PC-9 (cell line): ENCODE measurements at regions not wholly inside any gene's neighbourhood (a gene's known extent, or its start where the extent isn't known, plus 50 kb on each side); places are given as distances from the start of the nearest gene placed in this dataset.

Source experiments
- BruUV-seq: library from RNA; stranded (reverse); fragments of 400-500 nt; replicated peaks from 2 replicates; lab custom pipeline; 2021; lab: Mats Ljungman, UMichigan
- CTCF ChIA-PET: fragments of 300-600 bp; sonication (Branson Sonifier 250); formaldehyde crosslinking; loops from one replicate; lab custom pipeline; 2022; ENCODE audit warnings: antibody characterized with exemption; lab: Charles Lee
- POLR2A ChIA-PET: fragments of 300-600 bp; sonication (Branson Sonifier 250); formaldehyde crosslinking; loops from one replicate; lab custom pipeline; 2022; ENCODE audit warnings: antibody characterized with exemption; ENCODE audit not compliant: unreplicated experiment; lab: Charles Lee
- DNase-seq, 2 experiments: peaks; one replicate each; pipeline versions ENCODE4 v3.0.0 to v3.0.0-alpha.2; 2015 to 2022; ENCODE audit warnings: mixed read lengths in 1 of 2
- H2AFZ ChIP-seq: fragments of 200-600 bp; sonication (generic); 2 replicates; pipeline ENCODE4 v1.8.1; 2017; ENCODE audit warnings: antibody characterized with exemption
- H3F3A ChIP-seq: fragments of 200-600 bp; sonication (generic); 2 replicates; pipeline ENCODE4 v1.8.1; 2017; ENCODE audit warnings: antibody characterized with exemption, mild to moderate bottlenecking, low read depth; ENCODE audit not compliant: insufficient read depth
- H3K27ac ChIP-seq: fragments of 200-600 bp; sonication (generic); 2 replicates; pipeline ENCODE4 v1.6.1; 2016; ENCODE audit warnings: mixed run types
- H3K27me3 ChIP-seq: fragments of 200-600 bp; sonication (generic); 2 replicates; pipeline ENCODE4 v1.6.1; 2016; ENCODE audit warnings: low read depth, mixed run types; ENCODE audit not compliant: insufficient read depth
- H3K36me3 ChIP-seq: fragments of 200-600 bp; sonication (generic); 2 replicates; pipeline ENCODE4 v1.6.1; 2016; ENCODE audit warnings: low read depth, mixed run types
- H3K4me1 ChIP-seq: fragments of 200-600 bp; sonication (generic); replicated peaks from 2 replicates; pipeline ENCODE4 v1.6.1; 2016; ENCODE audit warnings: mixed run types; ENCODE audit not compliant: insufficient read depth
- H3K4me2 ChIP-seq: fragments of 200-600 bp; sonication (generic); 2 replicates; pipeline ENCODE4 v1.6.1; 2017; ENCODE audit warnings: mixed run types
- H3K4me3 ChIP-seq: fragments of 200-600 bp; sonication (generic); 2 replicates; pipeline ENCODE4 v1.6.1; 2016; ENCODE audit warnings: mixed run types
- H3K79me2 ChIP-seq: fragments of 200-600 bp; sonication (generic); 2 replicates; pipeline ENCODE4 v1.6.1; 2017; ENCODE audit warnings: low read depth, mixed run types
- H3K9me2 ChIP-seq: fragments of 200-600 bp; sonication (generic); 2 replicates; pipeline ENCODE4 v1.8.1; 2017; ENCODE audit warnings: mild to moderate bottlenecking; ENCODE audit not compliant: insufficient read depth
- H3K9me3 ChIP-seq: fragments of 200-600 bp; sonication (generic); 2 replicates; pipeline ENCODE4 v1.8.1; 2016; ENCODE audit warnings: low read depth; ENCODE audit not compliant: insufficient read depth
- H4K20me1 ChIP-seq: fragments of 200-600 bp; sonication (generic); 2 replicates; pipeline ENCODE4 v1.8.1; 2017; ENCODE audit not compliant: insufficient read depth
- EZH2 ChIP-seq: fragments of 200-600 bp; sonication (generic); IDR thresholded peaks from 2 replicates; pipeline ENCODE4 v1.8.0; 2017; ENCODE audit warnings: antibody characterized with exemption, low read depth
- intact Hi-C: fragments of 100-400 bp; cut with micrococcal nuclease; formaldehyde crosslinking; loops from one replicate; pipeline ENCODE4 v1.10.0; 2022; ENCODE audit not compliant: unreplicated experiment
- TF ChIP-seq, protein P1 (sequence below): fragments of 200-600 bp; sonication (generic); conservative IDR thresholded peaks from 2 replicates; pipeline ENCODE4 v1.6.1; 2017; ENCODE audit warnings: mixed run types, antibody characterized with exemption, mild to moderate bottlenecking, moderate library complexity

DNA sequence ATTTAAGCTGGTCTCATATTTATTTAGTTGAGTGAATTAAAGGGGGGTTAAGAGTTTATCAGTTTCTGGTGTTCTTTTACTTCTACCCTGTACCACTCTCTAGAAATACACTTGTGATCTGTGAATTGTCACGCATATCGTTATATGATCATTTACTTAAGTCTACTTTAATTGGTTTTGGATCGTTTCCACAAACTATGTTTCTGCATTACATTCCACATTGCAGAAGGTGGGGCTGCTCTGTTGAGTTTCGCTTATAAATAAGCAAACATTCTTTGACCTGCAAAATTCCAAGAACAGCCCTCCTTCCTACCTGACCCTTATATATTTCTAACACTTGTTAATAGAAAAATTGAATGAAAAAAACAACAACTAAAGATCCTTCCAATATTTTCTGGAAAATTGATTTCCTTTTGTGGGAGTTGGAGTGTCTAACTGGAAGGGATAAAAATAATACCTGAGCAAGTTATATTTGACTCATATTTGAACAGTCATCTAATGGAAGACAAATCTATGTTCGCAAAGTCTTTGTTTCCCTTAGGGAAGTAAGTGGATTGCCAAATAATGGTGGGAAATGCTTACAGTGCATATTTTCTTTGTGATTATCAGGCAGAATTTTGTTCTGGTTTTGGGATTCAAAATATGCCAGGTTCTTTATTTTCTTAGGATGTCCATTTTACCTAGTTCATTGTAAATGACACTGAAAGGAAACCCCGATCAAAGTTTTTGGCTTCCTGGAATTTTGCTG, 152.7 kb downstream of the RELL1 start:
- CTCF ChIA-PET = no interaction called here
- Histone ChIP-seq H4K20me1 (no peaks in the 10 kb centered on the region), H3K79me2 (no peaks in the 10 kb centered on the region), H3K9me2 (no peaks in the 10 kb centered on the region), H3K27ac (no peak overlapping the region), H3K4me3 (no peak overlapping the region), H3K9me3 (no peaks in the 10 kb centered on the region), H3K27me3 (no peaks in the 10 kb centered on the region), H3F3A (no peaks in the 10 kb centered on the region), H3K4me2 (no peak overlapping the region), H3K4me1 (no peaks in the 10 kb centered on the region; the same call in 1 of the 2 replicates), H3K36me3 (no peaks in the 10 kb centered on the region), H2AFZ (no peak overlapping the region)
- no TSS peak for BruUV-seq
- TF ChIP-seq, protein P1, sequence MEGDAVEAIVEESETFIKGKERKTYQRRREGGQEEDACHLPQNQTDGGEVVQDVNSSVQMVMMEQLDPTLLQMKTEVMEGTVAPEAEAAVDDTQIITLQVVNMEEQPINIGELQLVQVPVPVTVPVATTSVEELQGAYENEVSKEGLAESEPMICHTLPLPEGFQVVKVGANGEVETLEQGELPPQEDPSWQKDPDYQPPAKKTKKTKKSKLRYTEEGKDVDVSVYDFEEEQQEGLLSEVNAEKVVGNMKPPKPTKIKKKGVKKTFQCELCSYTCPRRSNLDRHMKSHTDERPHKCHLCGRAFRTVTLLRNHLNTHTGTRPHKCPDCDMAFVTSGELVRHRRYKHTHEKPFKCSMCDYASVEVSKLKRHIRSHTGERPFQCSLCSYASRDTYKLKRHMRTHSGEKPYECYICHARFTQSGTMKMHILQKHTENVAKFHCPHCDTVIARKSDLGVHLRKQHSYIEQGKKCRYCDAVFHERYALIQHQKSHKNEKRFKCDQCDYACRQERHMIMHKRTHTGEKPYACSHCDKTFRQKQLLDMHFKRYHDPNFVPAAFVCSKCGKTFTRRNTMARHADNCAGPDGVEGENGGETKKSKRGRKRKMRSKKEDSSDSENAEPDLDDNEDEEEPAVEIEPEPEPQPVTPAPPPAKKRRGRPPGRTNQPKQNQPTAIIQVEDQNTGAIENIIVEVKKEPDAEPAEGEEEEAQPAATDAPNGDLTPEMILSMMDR = no peak
- no peak for TF ChIP-seq EZH2
- POLR2A ChIA-PET = no interaction called here
- intact Hi-C loops = no loop called here
- no peak for DNase-seq

DNA sequence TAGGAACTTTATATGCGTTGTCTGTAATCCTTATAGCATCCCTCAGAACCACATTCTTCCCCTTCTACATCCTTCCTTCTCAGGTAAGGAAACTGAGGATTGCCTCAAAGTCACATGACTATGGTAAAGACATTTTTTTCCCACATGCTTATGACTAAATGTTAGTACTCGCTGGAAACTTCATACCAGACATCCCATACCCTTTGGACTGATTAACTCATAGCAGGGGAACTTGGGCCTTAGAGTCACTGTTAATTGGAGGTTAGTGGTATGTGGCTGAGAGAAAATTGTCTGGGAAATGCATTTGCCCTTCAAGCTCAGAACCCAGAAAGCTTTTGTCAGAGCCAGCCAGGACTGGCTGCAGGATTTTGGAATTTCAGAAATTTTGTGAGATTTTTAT, 155.0 kb downstream of the RELL1 start:
- Histone ChIP-seq H3K4me3 (no peak overlapping the region), H3K4me1 (no peaks in the 10 kb centered on the region; the same call in 1 of the 2 replicates), H3K36me3 (no peaks in the 10 kb centered on the region), H3F3A (0 out of 2 replicates have a peak, but pooled peaks cover 4% of the 10 kb centered on the region), H3K4me2 (no peak overlapping the region), H3K79me2 (no peaks in the 10 kb centered on the region), H4K20me1 (no peaks in the 10 kb centered on the region), H2AFZ (no peak overlapping the region), H3K9me3 (no peaks in the 10 kb centered on the region), H3K27ac (no peak overlapping the region), H3K9me2 (no peaks in the 10 kb centered on the region), H3K27me3 (no peaks in the 10 kb centered on the region)
- POLR2A ChIA-PET = no interaction called here
- no TSS peak for BruUV-seq
- CTCF ChIA-PET = no interaction called here
- TF ChIP-seq, protein P1 = no peak
- TF ChIP-seq EZH2 = no peak
- intact Hi-C loops = no loop called here
- DNase-seq = no peak

GRCh38 chr4:37530451-37530850, 155.7 kb downstream of the RELL1 start:
- Histone ChIP-seq H3K36me3 (no peaks in the 10 kb centered on the region), H3K4me3 (no peak overlapping the region), H4K20me1 (no peaks in the 10 kb centered on the region), H3K9me2 (no peaks in the 10 kb centered on the region), H3K4me1 (no peaks in the 10 kb centered on the region; the same call in 1 of the 2 replicates), H3F3A (0 out of 2 replicates have a peak, but pooled peaks cover 4% of the 10 kb centered on the region), H3K27ac (no peak overlapping the region), H2AFZ (no peak overlapping the region), H3K9me3 (no peaks in the 10 kb centered on the region), H3K27me3 (no peaks in the 10 kb centered on the region), H3K79me2 (no peaks in the 10 kb centered on the region), H3K4me2 (no peak overlapping the region)
- no TSS peak for BruUV-seq
- CTCF ChIA-PET = no interaction called here
- intact Hi-C loops = no loop called here
- TF ChIP-seq, protein P1 = no peak
- no peak for TF ChIP-seq EZH2
- DNase-seq = no peak
- POLR2A ChIA-PET = no interaction called here
